ENCODE measurements at regions not wholly inside any gene's neighbourhood (a gene's known extent, or its start where the extent isn't known, plus 50 kb on each side); places are given as distances from the start of the nearest gene placed in this dataset.

DNA sequence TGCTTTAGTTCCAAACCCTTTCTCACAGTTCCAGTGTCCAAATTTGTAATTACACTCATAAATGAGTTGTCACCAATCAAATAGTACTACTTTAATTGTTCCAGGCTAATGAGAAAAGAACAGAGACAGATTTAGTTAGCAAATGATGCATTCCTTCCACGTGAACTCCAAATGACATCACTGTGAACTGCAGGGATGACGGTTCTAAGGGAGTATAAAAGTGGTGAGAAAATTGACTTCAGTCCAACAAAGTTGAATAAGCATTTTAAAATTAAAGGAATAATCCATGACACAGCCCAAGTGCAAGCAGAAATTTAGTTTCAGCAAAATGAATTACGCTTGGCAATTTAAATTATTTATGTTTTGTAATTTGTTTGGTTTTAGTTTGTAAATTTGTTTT is 102.0 kb upstream of the LRATD1 start:
- TF ChIP-seq, protein P1, sequence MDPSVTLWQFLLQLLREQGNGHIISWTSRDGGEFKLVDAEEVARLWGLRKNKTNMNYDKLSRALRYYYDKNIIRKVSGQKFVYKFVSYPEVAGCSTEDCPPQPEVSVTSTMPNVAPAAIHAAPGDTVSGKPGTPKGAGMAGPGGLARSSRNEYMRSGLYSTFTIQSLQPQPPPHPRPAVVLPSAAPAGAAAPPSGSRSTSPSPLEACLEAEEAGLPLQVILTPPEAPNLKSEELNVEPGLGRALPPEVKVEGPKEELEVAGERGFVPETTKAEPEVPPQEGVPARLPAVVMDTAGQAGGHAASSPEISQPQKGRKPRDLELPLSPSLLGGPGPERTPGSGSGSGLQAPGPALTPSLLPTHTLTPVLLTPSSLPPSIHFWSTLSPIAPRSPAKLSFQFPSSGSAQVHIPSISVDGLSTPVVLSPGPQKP (IDR thresholded peaks at IDR 0.05; ENCODE audit: low read depth, low read length), result no peak
- TF ChIP-seq EHMT2 (IDR thresholded peaks at IDR 0.05; ENCODE audit: low read depth), result no peak
- TF ChIP-seq FOSB (CRISPR knock-in tag; IDR thresholded peaks at IDR 0.05), result no peak
- TF ChIP-seq, protein P2, sequence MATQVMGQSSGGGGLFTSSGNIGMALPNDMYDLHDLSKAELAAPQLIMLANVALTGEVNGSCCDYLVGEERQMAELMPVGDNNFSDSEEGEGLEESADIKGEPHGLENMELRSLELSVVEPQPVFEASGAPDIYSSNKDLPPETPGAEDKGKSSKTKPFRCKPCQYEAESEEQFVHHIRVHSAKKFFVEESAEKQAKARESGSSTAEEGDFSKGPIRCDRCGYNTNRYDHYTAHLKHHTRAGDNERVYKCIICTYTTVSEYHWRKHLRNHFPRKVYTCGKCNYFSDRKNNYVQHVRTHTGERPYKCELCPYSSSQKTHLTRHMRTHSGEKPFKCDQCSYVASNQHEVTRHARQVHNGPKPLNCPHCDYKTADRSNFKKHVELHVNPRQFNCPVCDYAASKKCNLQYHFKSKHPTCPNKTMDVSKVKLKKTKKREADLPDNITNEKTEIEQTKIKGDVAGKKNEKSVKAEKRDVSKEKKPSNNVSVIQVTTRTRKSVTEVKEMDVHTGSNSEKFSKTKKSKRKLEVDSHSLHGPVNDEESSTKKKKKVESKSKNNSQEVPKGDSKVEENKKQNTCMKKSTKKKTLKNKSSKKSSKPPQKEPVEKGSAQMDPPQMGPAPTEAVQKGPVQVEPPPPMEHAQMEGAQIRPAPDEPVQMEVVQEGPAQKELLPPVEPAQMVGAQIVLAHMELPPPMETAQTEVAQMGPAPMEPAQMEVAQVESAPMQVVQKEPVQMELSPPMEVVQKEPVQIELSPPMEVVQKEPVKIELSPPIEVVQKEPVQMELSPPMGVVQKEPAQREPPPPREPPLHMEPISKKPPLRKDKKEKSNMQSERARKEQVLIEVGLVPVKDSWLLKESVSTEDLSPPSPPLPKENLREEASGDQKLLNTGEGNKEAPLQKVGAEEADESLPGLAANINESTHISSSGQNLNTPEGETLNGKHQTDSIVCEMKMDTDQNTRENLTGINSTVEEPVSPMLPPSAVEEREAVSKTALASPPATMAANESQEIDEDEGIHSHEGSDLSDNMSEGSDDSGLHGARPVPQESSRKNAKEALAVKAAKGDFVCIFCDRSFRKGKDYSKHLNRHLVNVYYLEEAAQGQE (IDR thresholded peaks at IDR 0.05), result no peak
- no peak for TF ChIP-seq SMC3 (IDR thresholded peaks at IDR 0.05)
- TF ChIP-seq, protein P3, sequence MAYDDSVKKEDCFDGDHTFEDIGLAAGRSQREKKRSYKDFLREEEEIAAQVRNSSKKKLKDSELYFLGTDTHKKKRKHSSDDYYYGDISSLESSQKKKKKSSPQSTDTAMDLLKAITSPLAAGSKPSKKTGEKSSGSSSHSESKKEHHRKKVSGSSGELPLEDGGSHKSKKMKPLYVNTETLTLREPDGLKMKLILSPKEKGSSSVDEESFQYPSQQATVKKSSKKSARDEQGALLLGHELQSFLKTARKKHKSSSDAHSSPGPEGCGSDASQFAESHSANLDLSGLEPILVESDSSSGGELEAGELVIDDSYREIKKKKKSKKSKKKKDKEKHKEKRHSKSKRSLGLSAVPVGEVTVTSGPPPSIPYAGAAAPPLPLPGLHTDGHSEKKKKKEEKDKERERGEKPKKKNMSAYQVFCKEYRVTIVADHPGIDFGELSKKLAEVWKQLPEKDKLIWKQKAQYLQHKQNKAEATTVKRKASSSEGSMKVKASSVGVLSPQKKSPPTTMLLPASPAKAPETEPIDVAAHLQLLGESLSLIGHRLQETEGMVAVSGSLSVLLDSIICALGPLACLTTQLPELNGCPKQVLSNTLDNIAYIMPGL (CRISPR knock-in tag; IDR thresholded peaks at IDR 0.05; ENCODE audit: borderline replicate concordance), result no peak
- no peak for TF ChIP-seq ZNF302 (CRISPR knock-in tag; IDR thresholded peaks at IDR 0.05)
- no peak for ATAC-seq
- FAIRE-seq, result no peak

DNA sequence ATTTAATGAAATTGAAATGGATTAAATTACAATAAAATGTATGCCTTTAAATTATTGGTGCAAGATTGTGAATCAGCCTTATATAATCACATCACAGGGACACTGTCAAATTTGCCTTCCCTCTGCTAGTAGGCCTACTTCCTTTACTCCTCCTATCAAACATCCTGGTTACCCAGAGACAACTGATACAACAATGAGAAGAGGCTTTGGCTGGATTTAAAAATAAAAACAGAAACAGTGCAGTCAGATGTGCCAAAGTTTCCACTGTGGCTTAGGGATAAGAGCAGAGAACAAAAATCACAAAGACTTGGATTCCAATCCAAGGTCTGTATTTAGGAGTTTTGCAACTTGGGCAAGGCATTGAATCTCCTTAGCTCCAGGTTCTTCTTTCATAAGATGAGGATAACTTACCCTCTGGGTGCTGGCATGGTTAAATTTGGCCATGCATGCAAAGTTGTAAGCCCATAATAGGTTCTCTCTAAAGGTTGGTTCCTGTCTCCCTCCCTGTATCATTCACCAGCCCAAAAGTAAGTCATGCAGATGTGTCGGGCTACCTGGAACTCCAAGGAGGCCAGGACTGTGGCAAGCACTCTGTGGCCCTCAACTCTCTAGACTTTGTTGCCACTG is 99.3 kb upstream of the LRATD1 start:
- ChIA-PET CTCF (no interaction called here), POLR2A (no interaction called here)
- no peak for FAIRE-seq
- DNase-seq (ENCODE audit: low read depth in 1 of 2, low spot score in 1 of 2), result no peak
- Histone ChIP-seq H3K4me2 (no peak overlapping the region), H3K9me3 (0 out of 3 replicates have a peak, but pooled peaks cover 5% of the 10 kb centered on the region), H3K4me3 (no peak overlapping the region), H3K4me1 (no peaks in the 10 kb centered on the region), H3K27ac (no peak overlapping the region)
- 7% methylated on average over 1 of the region's 1 CpG for WGBS (ENCODE audit: missing lambda C conversion rate)
- TF ChIP-seq EHF (CRISPR knock-in tag; IDR thresholded peaks at IDR 0.05), result no peak
- TF ChIP-seq CBX2 (IDR thresholded peaks at IDR 0.05; ENCODE audit: borderline replicate concordance, low read depth), result no peak
- TF ChIP-seq CEBPB (IDR thresholded peaks at IDR 0.05), result no peak
- no peak for TF ChIP-seq FOSB (CRISPR knock-in tag; IDR thresholded peaks at IDR 0.05)
- TF ChIP-seq, protein P4, sequence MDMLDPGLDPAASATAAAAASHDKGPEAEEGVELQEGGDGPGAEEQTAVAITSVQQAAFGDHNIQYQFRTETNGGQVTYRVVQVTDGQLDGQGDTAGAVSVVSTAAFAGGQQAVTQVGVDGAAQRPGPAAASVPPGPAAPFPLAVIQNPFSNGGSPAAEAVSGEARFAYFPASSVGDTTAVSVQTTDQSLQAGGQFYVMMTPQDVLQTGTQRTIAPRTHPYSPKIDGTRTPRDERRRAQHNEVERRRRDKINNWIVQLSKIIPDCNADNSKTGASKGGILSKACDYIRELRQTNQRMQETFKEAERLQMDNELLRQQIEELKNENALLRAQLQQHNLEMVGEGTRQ (IDR thresholded peaks at IDR 0.05), result no peak
- TF ChIP-seq MAFK (IDR thresholded peaks at IDR 0.05; ENCODE audit: partially characterized antibody), result no peak
- no peak for TF ChIP-seq RAD21 (conservative IDR thresholded peaks at IDR 0.05 in 1 of 2, IDR thresholded peaks at IDR 0.05 in 1 of 2)
- no peak for TF ChIP-seq NR3C1 (IDR thresholded peaks at IDR 0.05)
- TF ChIP-seq FOSL2 (IDR thresholded peaks at IDR 0.05), result no peak
- TF ChIP-seq FOSL2 (CRISPR knock-in tag; IDR thresholded peaks at IDR 0.05), result no peak
- no peak for TF ChIP-seq RCOR1 (IDR thresholded peaks at IDR 0.05; ENCODE audit: low read depth, low read length)
- no peak for TF ChIP-seq ZSCAN20 (CRISPR knock-in tag; IDR thresholded peaks at IDR 0.05)
- no peak for TF ChIP-seq HOXB5 (CRISPR knock-in tag; IDR thresholded peaks at IDR 0.05)
- TF ChIP-seq CHD2 (IDR thresholded peaks at IDR 0.05; ENCODE audit: low read length, partially characterized antibody), result no peak
- no peak for TF ChIP-seq HOXB13 (CRISPR knock-in tag; IDR thresholded peaks at IDR 0.05; ENCODE audit: low read depth)
- no peak for TF ChIP-seq ZC3H11A (IDR thresholded peaks at IDR 0.05)
- ATAC-seq, result no peak

More for the DNA sequence above, 102.0 kb upstream of the LRATD1 start:
- H3K4me1 ChIP-seq, result no peaks in the 10 kb centered on the region
- WGBS (ENCODE audit: missing lambda C conversion rate), result 10% methylated on average over 3 of the region's 3 CpGs
- ChIA-PET CTCF (no interaction called here), POLR2A (no interaction called here)
- H3K4me3 ChIP-seq, result no peak overlapping the region
- no peak overlapping the region for H3K27ac ChIP-seq
- no peak for DNase-seq (ENCODE audit: low read depth in 1 of 2, low spot score in 1 of 2)
- H3K9me3 ChIP-seq, result 0 out of 3 replicates have a peak, but pooled peaks cover 5% of the 10 kb centered on the region
- no peak overlapping the region for H3K4me2 ChIP-seq

Measured in A549 (cell line).